Psoas muscle (tissue), 7 donors: ENCODE measurements at regions not wholly inside any gene's neighbourhood (a gene's known extent, or its start where the extent isn't known, plus 50 kb on each side); places are given as distances from the start of the nearest gene placed in this dataset.

Source experiments
- ATAC-seq, 4 donors: fragments of 200-7000 bp; cut with Tn5 transposase; one replicate each; pipeline ENCODE4 v1.9.1; 2020; ENCODE audit warnings: moderate library complexity in 3 of 4, mild to moderate bottlenecking in 2 of 4
- DNase-seq, 2 donors: peaks; one replicate each; pipeline ENCODE4 v3.0.0-alpha.2; 2020
- H3K27ac ChIP-seq: fragments of 200-600 bp; one replicate; pipeline ENCODE4 v1.8.0; 2022
- H3K27me3 ChIP-seq, 3 donors: fragments of 200-600 bp in 1 of 3; one replicate each; pipeline versions ENCODE4 v1.6.1 to v1.8.0; 2013 to 2022; ENCODE audit warnings: low read length in 2 of 3, mild to moderate bottlenecking in 2 of 3, moderate library complexity in 1 of 3; ENCODE audit not compliant: insufficient read depth in 3 of 3
- H3K36me3 ChIP-seq, 2 donors: fragments of 200-600 bp in 1 of 2; one replicate each; pipeline versions ENCODE4 v1.6.1 to v1.8.0; 2013 to 2022; ENCODE audit warnings: low read depth in 1 of 2, mild to moderate bottlenecking in 1 of 2, moderate library complexity in 1 of 2; ENCODE audit not compliant: insufficient read depth in 1 of 2
- H3K4me1 ChIP-seq: fragments of 200-600 bp; one replicate; pipeline ENCODE4 v1.8.0; 2022
- H3K4me3 ChIP-seq: fragments of 200-600 bp; one replicate; pipeline ENCODE4 v1.8.0; 2022; ENCODE audit warnings: mild to moderate bottlenecking
- H3K9me3 ChIP-seq: fragments of 200-600 bp; one replicate; pipeline ENCODE4 v1.8.0; 2022
- CTCF ChIP-seq: fragments of 200-600 bp; IDR thresholded peaks from one replicate; pipeline ENCODE4 v1.8.0; 2022; ENCODE audit warnings: antibody characterized with exemption
- WGBS, 3 donors: extraction: QIAGEN DNeasy Blood & Tissue Kit; methylation state at CpG; one replicate each; pipeline versions ENCODE4 v1.1.6 to v1.1.7; 2013; 5-methylcytosine and 5-hydroxymethylcytosine counted together
- intact Hi-C, 2 donors: fragments of 100-400 bp; cut with DNase I; formaldehyde crosslinking; loops; one replicate each; pipeline versions ENCODE4 v1.11.0 to v1.14.2; 2022
- donor health status: healthy with polysubstance abuse.
- donor health status: DM: no; HTN: no; CAD: no; lungs with moderate emphysema.
- donor health status: Bipolar disorder and iron deficiency.
- donor health status: healthy.
- donor health status: DM: yes; HTN: yes; CAD: no.
- donor health status: DM: no; HTN: no; CAD: no.
- donor health status: DM: yes; HTN: yes; CAD: no.

DNA sequence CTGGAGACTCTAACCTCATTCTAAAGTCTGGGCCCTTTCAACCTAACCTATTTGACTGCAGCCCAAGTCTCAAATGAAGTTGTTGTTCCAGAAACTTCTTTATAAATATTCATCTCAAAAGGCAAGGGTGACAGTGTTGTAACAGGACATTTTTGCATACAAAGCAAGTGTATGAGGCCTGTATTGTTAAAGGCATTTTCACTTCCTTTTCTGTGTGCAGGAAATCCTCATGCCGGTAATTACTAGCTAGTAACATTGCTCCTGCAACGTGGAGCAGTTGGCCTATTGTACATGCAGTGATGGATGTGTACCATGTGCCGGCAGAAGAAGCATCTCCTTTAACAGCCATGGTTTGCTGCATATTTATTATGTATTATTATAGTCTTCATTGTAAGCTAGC lies 156.5 kb upstream of the RMST start:
- Histone ChIP-seq H3K27ac (no peak overlapping the region), H3K9me3 (no peaks in the 10 kb centered on the region), H3K27me3 (no peaks in the 10 kb centered on the region), H3K36me3 (no peaks in the 10 kb centered on the region), H3K4me3 (no peak overlapping the region), H3K4me1 (no peaks in the 10 kb centered on the region)
- no peak for ATAC-seq
- DNase-seq: no peak
- TF ChIP-seq CTCF: no peak
- intact Hi-C loops: loop anchor here (5.0 kb wide), 2 partner anchors 319 to 729 kb away; no protein-coding TSS in a partner anchor
- WGBS, 3 donors: 36 to 40% (median 40%) methylated on average over 3 of the region's 3 CpGs

DNA sequence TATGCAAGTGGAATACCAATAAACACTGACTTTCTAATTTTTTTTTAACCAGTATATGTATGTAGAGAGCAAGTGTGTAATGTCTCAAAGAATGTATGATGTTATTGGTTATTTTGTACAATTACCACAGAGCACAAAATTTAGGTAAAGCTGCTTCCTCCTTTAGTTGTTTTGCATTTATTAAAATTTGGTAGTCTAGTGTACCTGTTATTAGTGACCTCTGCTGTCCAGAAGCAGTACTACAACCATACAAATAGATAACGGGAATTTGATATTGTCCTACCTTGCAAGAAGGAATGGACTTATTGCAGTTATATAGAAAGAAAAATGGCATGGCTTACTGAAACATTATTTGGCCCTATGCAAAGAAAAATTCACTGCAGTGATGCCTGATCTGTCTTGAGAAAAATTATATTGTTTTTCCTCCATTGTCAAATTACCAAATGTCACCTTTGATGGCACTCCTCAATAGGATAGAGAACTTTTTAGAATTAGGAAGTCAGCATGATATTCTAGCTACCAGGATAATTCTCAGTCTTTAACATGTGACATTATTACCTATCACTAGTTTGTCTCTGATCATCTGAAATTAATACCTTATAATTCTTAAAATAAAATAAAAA lies 153.9 kb upstream of the RMST start:
- no peak for ATAC-seq
- Histone ChIP-seq H3K27ac (no peak overlapping the region), H3K4me3 (no peak overlapping the region), H3K27me3 (peaks cover 0 to 2% (median 0%) of the 10 kb centered on the region in 3 donors), H3K36me3 (no peaks in the 10 kb centered on the region), H3K4me1 (no peaks in the 10 kb centered on the region), H3K9me3 (no peaks in the 10 kb centered on the region)
- WGBS, 3 donors: 4 to 12% (median 5%) methylated on average over 1 of the region's 1 CpG
- TF ChIP-seq CTCF: peak; percentile 66
- intact Hi-C loops: loop anchor here (5.0 kb wide), 2 partner anchors 321 to 731 kb away; no protein-coding TSS in a partner anchor
- DNase-seq: no peak

DNA sequence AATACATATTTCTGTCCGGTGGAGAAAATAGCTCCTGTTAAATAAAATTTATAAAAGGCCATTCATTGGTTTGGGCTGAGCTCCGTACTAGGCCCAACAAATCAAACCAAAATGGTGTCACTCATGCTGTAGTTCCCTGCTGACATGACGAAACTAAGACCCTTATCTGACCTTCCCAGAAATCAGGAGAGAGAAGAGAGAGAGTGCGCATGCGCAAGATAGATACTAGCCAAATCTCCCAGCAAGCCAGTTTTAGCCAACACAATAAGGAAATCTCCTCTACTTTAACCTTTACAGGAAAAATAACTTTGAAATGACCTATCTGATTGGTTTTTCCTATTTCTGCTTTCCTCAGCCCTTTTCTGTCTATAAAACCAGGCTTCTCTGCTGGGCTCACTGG lies 152.7 kb upstream of the RMST start:
- H3K9me3 ChIP-seq: no peaks in the 10 kb centered on the region
- no peak for DNase-seq
- no peaks in the 10 kb centered on the region for H3K4me1 ChIP-seq
- whole genome bisulfite sequencing, 3 donors: 69 to 90% (median 79%) methylated on average over 5 of the region's 5 CpGs
- peaks cover 0 to 2% (median 0%) of the 10 kb centered on the region in 3 donors for H3K27me3 ChIP-seq
- no peak overlapping the region for H3K27ac ChIP-seq
- intact Hi-C loops: loop anchor here (5.0 kb wide), 2 partner anchors 323 to 733 kb away; no protein-coding TSS in a partner anchor
- ATAC-seq: no peak
- H3K4me3 ChIP-seq: no peak overlapping the region
- no peak for TF ChIP-seq CTCF
- H3K36me3 ChIP-seq: no peaks in the 10 kb centered on the region

GRCh38 chr12:97312570-97313135 lies 150.0 kb upstream of the RMST start:
- WGBS, 3 donors: 53 to 57% (median 55%) methylated on average over 3 of the region's 3 CpGs
- peaks cover 0 to 6% (median 0%) of the 10 kb centered on the region in 3 donors for H3K27me3 ChIP-seq
- H3K4me3 ChIP-seq: no peak overlapping the region
- intact Hi-C loops: loop anchor here in 1 of 2 donors (5.0 kb wide), 1 partner anchor 735 kb away; no protein-coding TSS in a partner anchor
- no peak for DNase-seq
- no peaks in the 10 kb centered on the region for H3K9me3 ChIP-seq
- no peak for ATAC-seq
- H3K36me3 ChIP-seq: no peaks in the 10 kb centered on the region
- TF ChIP-seq CTCF: no peak
- H3K4me1 ChIP-seq: no peaks in the 10 kb centered on the region
- no peak overlapping the region for H3K27ac ChIP-seq
